Keratinocyte (primary cell): ENCODE measurements at regions not wholly inside any gene's neighbourhood (a gene's known extent, or its start where the extent isn't known, plus 50 kb on each side); places are given as distances from the start of the nearest gene placed in this dataset.

Experiments used
- CTCF ChIP-seq, 3 experiments: IDR thresholded peaks in 1 of 3; conservative IDR thresholded peaks in 1 of 3; optimal IDR thresholded peaks in 1 of 3; 2 replicates in 2 of 3; 3 replicates in 1 of 3; pipeline versions ENCODE3 to v1.5.1; 2011; ENCODE audit warnings: low read length in 3 of 3, mild to moderate bottlenecking in 3 of 3, moderate library complexity in 2 of 3, control low read depth in 1 of 3, inconsistent platforms in 1 of 3; ENCODE audit not compliant: insufficient read depth in 2 of 3; ENCODE audit errors: extremely low read depth in 1 of 3
- EZH2 ChIP-seq: IDR thresholded peaks from one replicate; pipeline ENCODE4 v1.6.1; 2012; ENCODE audit warnings: inconsistent platforms, mild to moderate bottlenecking, low read length, moderate library complexity

DNA sequence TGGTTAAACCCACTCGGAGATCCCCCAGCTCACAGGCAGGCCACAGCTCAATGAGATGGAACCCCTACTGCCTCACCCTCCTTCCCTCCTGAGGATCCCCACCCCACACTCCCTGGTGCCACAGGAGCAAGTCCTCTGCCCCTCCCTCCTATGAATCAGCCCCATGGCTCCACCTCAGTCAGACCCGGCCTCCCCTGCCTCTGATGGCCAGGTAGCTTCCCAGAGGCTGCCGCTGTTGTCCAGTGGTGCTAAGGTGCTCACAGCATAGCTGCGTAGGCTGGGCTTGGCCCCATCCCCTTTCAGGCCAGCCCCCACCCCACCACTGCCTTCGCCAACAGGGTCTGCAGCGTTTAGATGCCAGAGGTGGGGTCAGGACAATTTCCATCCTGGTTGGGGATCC lies 98.5 kb upstream of the IGSF21 start:
- no peak for TF ChIP-seq CTCF (optimal IDR thresholded peaks at IDR 0.05 in 1 of 3, IDR thresholded peaks at IDR 0.05 in 1 of 3, conservative IDR thresholded peaks at IDR 0.05 in 1 of 3; ENCODE audit: extremely low read depth in 1 of 3, insufficient read depth in 2 of 3, low read length in 3 of 3)
- TF ChIP-seq EZH2, result no peak
